Pancreas (tissue), 10 donors: ENCODE measurements at regions not wholly inside any gene's neighbourhood (a gene's known extent, or its start where the extent isn't known, plus 50 kb on each side); places are given as distances from the start of the nearest gene placed in this dataset.

ENCODE experiments used
- ATAC-seq, 4 donors: fragments of 200-7000 bp; cut with Tn5 transposase; one replicate each; pipeline versions ENCODE4 v1.8.0 to v1.9.1; 2020; ENCODE audit warnings: mild to moderate bottlenecking in 4 of 4, moderate library complexity in 4 of 4
- DNase-seq, 6 donors: peaks; one replicate each; pipeline ENCODE4 v3.0.0-alpha.2; 2020
- FAIRE-seq: peaks from 2 replicates; lab custom pipeline; 2012; peaks lifted over from hg19 to GRCh38; lab: Jason Lieb, UNC
- H3K27ac ChIP-seq, 4 donors: fragments of 200-600 bp; sonication (generic); 1 replicate in 3 of 4; 2 replicates in 1 of 4; pipeline versions ENCODE4 v1.5.0 to v1.8.0; 2020
- H3K27me3 ChIP-seq, 4 donors: fragments of 200-600 bp; one replicate each; pipeline ENCODE4 v1.8.0; 2021
- H3K36me3 ChIP-seq, 3 donors: fragments of 200-600 bp; sonication (generic) in 1 of 3; one replicate each; pipeline versions ENCODE4 v1.5.0 to v1.8.0; 2020 to 2021
- H3K4me1 ChIP-seq, 3 donors: fragments of 200-600 bp; one replicate each; pipeline ENCODE4 v1.8.0; 2021
- H3K4me3 ChIP-seq, 4 donors: fragments of 200-600 bp; sonication (generic) in 2 of 4; one replicate each; pipeline versions ENCODE4 v1.5.0 to v1.8.0; 2020 to 2021
- H3K9me3 ChIP-seq, 4 donors: fragments of 200-600 bp; one replicate each; pipeline ENCODE4 v1.8.0; 2021
- CTCF ChIP-seq, 4 donors: fragments of 200-600 bp; sonication (generic) in 3 of 4; IDR thresholded peaks; one replicate each; pipeline versions ENCODE4 v1.5.0 to v1.8.0; 2021; ENCODE audit warnings: antibody characterized with exemption in 4 of 4
- WGBS, 2 donors: extraction: QIAGEN DNeasy Blood & Tissue Kit; methylation state at CpG; one replicate each; pipeline ENCODE4 v1.1.7; 2013; 5-methylcytosine and 5-hydroxymethylcytosine counted together
- intact Hi-C, 3 donors: fragments of 100-400 bp; cut with DNase I; formaldehyde crosslinking; loops; one replicate each; pipeline versions ENCODE4 v1.11.1 to v1.14.2; 2022
- donor health status: healthy with polysubstance abuse.
- donor health status: DM: no; HTN: no; CAD: no; lungs with moderate emphysema.
- donor health status: DM: no; HTN: no; CAD: no.
- donor health status: control.
- donor health status: control.
- donor health status: Bipolar disorder and iron deficiency.
- donor health status: DM: yes; HTN: yes; CAD: no.
- donor health status: DM: no; HTN: no; CAD: no.
- donor health status: DM: no; HTN: no; CAD: no.
- donor health status: DM: yes; HTN: yes; CAD: no.

DNA sequence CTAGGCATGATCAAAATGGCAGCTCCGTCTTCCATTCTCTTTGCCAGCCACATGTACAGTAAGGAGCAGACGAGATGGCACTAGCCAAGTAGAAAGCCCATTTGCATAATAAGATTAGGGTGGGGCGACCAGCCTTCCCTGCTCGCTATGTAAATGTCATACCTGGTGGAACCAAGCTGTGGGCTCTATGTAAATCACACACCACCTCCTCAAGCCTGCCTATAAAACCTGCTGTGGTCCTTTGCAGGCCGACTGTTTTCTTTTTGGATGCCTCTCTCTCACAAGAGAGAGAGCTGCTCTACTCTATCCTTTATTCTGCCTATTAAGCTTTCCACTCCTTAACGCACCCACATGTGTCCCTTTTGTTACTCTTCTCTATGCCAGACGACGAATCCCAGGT lies 1472.7 kb downstream of the ARAP2 start:
- DNase-seq (no peak), FAIRE-seq (no peak), ATAC-seq (no peak)
- H3K27me3 ChIP-seq, result peaks cover 0 to 3% (median 0%) of the 10 kb centered on the region in 4 donors
- no peak overlapping the region for H3K4me3 ChIP-seq
- 57 to 66% methylated on average over 8 of the region's 8 CpGs for WGBS, 2 donors
- no peak for TF ChIP-seq CTCF (IDR thresholded peaks at IDR 0.05)
- intact Hi-C loops, result no loop called here
- no peaks in the 10 kb centered on the region for H3K36me3 ChIP-seq
- H3K9me3 ChIP-seq, result no peaks in the 10 kb centered on the region
- no peaks in the 10 kb centered on the region for H3K4me1 ChIP-seq
- no peak overlapping the region for H3K27ac ChIP-seq

DNA sequence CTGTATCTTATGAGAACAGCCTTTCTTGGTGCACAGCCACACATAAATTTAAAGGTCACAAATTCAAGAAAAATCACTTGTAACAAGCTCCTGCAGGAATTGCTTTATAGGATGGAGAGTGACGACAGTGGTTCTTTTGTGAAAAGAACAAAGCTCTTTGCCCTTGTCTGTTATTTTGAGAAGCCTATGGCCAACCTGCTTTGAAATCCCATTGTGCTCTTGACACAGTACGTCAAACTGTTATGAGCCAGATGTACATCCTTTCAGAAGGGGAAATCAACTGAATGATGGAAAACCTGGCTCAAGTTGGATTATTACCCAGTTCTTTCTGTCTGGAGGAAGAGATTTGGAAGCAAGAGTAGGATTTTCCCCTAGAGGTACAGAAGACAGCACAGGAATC lies 1454.2 kb downstream of the ARAP2 start:
- WGBS, 2 donors, result 55 to 61% methylated on average over 2 of the region's 2 CpGs
- H3K4me3 ChIP-seq, result no peak overlapping the region

DNA sequence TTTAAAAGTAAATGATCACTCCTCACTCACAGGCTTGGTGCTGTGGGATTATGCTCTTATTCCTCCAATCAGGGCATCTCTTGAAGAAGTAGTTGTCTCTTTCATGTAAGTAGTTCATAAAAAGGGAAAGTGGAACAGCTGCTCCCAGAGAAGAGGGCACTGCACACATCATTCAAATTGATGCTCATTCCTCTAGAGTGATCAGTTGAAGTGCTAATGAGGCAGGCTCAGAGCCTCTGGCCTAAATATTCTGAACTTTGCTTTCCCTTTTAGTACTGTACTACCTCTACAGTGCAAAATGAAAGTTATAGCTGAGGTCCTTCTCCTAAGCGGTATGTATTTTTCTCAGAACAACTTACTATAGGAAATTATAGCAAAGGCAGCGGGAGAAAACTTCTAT lies 1453.1 kb downstream of the ARAP2 start:
- Histone ChIP-seq H3K27ac (no peak overlapping the region), H3K36me3 (no peaks in the 10 kb centered on the region), H3K4me3 (no peak overlapping the region), H3K27me3 (no peaks in the 10 kb centered on the region), H3K4me1 (no peaks in the 10 kb centered on the region), H3K9me3 (no peaks in the 10 kb centered on the region)
- ATAC-seq (no peak), FAIRE-seq (no peak), DNase-seq (no peak)
- intact Hi-C loops, result no loop called here
- 74 to 79% methylated on average over 2 of the region's 2 CpGs for WGBS, 2 donors
- no peak for TF ChIP-seq CTCF (IDR thresholded peaks at IDR 0.05)

More for the DNA sequence above, 1454.2 kb downstream of the ARAP2 start:
- DNase-seq (no peak), FAIRE-seq (no peak), ATAC-seq (no peak)
- no peak for TF ChIP-seq CTCF (IDR thresholded peaks at IDR 0.05)
- Histone ChIP-seq H3K36me3 (no peaks in the 10 kb centered on the region), H3K4me1 (no peaks in the 10 kb centered on the region), H3K27me3 (no peaks in the 10 kb centered on the region), H3K27ac (no peak overlapping the region), H3K9me3 (no peaks in the 10 kb centered on the region)
- intact Hi-C loops, result no loop called here

- 12 to 25% methylated on average over 1 of the region's 1 CpG for WGBS, 2 donors
- TF ChIP-seq CTCF (IDR thresholded peaks at IDR 0.05), result no peak
- H3K27ac ChIP-seq, result no peak overlapping the region
- no peak for FAIRE-seq
- H3K4me1 ChIP-seq, result no peaks in the 10 kb centered on the region
- no peaks in the 10 kb centered on the region for H3K36me3 ChIP-seq
- no peaks in the 10 kb centered on the region for H3K27me3 ChIP-seq
- ATAC-seq, result no peak
- H3K4me3 ChIP-seq, result no peak overlapping the region
- intact Hi-C loops, result no loop called here
- DNase-seq, result no peak
- H3K9me3 ChIP-seq, result no peaks in the 10 kb centered on the region
Observed at GRCh38 chr4:34800953-34801352, 1443.4 kb downstream of the ARAP2 start.

DNA sequence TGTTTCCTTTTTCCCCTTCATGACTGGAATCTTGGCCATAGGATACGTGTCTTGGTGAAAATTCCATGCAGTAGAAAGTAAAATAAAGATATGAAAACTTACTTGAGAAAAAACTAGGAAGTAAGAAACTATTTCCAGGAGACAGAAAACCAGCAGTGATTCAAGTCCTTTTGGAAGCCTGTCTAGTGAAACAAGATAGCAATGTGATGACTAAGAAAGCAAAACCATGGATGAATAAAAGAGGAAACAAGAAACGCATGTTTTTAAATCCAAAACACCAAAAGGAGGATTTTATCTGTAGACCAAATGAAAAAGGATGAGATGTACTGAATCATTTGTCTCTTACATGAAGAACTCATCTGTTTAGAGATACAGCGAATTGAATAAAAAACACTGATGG lies 1430.0 kb downstream of the ARAP2 start:
- WGBS, 2 donors, result 47 to 66% methylated on average over 3 of the region's 3 CpGs
- Histone ChIP-seq H3K9me3 (no peaks in the 10 kb centered on the region), H3K36me3 (no peaks in the 10 kb centered on the region), H3K4me3 (no peak overlapping the region), H3K27ac (no peak overlapping the region), H3K4me1 (no peaks in the 10 kb centered on the region), H3K27me3 (no peaks in the 10 kb centered on the region)
- TF ChIP-seq CTCF (IDR thresholded peaks at IDR 0.05), result no peak
- intact Hi-C loops, result no loop called here
- DNase-seq (no peak), FAIRE-seq (no peak), ATAC-seq (no peak)
